Stomach (tissue), 4 donors: ENCODE measurements at regions not wholly inside any gene's neighbourhood (a gene's known extent, or its start where the extent isn't known, plus 50 kb on each side); places are given as distances from the start of the nearest gene placed in this dataset.

Experiments
- EP300 ChIP-seq: sonication (generic); formaldehyde crosslinking; IDR thresholded peaks from one replicate; pipeline ENCODE4 v1.6.1; 2017; ENCODE audit warnings: antibody characterized with exemption
- POLR2AphosphoS5 ChIP-seq, 3 donors: sonication (generic); formaldehyde crosslinking; IDR thresholded peaks; one replicate each; pipeline ENCODE4 v1.6.1; 2016; ENCODE audit warnings: antibody characterized with exemption in 3 of 3
- TF ChIP-seq, protein P1 (sequence below), 7 experiments: fragments of 450-650 bp in 4 of 7; fragments of 200-600 bp in 3 of 7; sonication (generic) in 3 of 7; IDR thresholded peaks; one replicate each; pipeline ENCODE4 v1.5.1; 2016 to 2019; ENCODE audit warnings: antibody characterized with exemption in 7 of 7, control low read depth in 2 of 7, mild to moderate bottlenecking in 1 of 7

DNA sequence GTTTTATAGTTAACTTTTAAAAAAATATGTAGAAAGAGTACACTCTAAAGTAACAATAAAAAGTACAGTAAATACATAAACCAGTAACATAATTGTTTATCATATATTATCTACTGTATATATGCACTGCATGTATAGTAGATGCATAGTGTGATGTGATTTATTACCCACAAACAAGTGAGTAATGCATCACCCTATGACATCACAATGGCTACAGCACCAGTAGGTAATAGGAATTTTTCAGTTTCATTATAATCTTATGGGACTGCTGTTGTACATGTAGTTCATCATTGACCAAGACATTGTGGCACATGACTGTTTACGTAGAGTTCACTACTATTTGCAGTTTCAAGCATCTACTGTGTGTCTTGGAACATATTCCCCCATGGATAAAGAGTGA, 1047.2 kb downstream of the ROBO2 start:
- TF ChIP-seq, protein P1, sequence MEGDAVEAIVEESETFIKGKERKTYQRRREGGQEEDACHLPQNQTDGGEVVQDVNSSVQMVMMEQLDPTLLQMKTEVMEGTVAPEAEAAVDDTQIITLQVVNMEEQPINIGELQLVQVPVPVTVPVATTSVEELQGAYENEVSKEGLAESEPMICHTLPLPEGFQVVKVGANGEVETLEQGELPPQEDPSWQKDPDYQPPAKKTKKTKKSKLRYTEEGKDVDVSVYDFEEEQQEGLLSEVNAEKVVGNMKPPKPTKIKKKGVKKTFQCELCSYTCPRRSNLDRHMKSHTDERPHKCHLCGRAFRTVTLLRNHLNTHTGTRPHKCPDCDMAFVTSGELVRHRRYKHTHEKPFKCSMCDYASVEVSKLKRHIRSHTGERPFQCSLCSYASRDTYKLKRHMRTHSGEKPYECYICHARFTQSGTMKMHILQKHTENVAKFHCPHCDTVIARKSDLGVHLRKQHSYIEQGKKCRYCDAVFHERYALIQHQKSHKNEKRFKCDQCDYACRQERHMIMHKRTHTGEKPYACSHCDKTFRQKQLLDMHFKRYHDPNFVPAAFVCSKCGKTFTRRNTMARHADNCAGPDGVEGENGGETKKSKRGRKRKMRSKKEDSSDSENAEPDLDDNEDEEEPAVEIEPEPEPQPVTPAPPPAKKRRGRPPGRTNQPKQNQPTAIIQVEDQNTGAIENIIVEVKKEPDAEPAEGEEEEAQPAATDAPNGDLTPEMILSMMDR (IDR thresholded peaks at IDR 0.05): no peak
- TF ChIP-seq EP300 (no peak), POLR2AphosphoS5 (IDR thresholded peaks at IDR 0.05) (no peak)
